Peyer's patch (tissue), 4 donors: ENCODE measurements at regions not wholly inside any gene's neighbourhood (a gene's known extent, or its start where the extent isn't known, plus 50 kb on each side); places are given as distances from the start of the nearest gene placed in this dataset.

Experiments used
- CTCF ChIP-seq, 6 experiments: fragments of 450-650 bp in 4 of 6; fragments of 200-600 bp in 2 of 6; sonication (generic) in 1 of 6; IDR thresholded peaks; one replicate each; pipeline ENCODE4 v1.5.1; 2017 to 2019; ENCODE audit warnings: antibody characterized with exemption in 6 of 6, mild to moderate bottlenecking in 3 of 6, moderate library complexity in 1 of 6
- POLR2A ChIP-seq, 2 donors: fragments of 450-650 bp; IDR thresholded peaks; one replicate each; pipeline ENCODE4 v1.5.1; 2017; ENCODE audit warnings: antibody characterized with exemption in 2 of 2, mild to moderate bottlenecking in 2 of 2, moderate library complexity in 2 of 2

GRCh38 chr3:26989037-26989436, 366.5 kb downstream of the LRRC3B start:
- TF ChIP-seq POLR2A (IDR thresholded peaks at IDR 0.05) (no peak), CTCF (IDR thresholded peaks at IDR 0.05) (no peak)
